Activated CD8-positive, alpha-beta memory T cell treated with anti-CD3 and anti-CD28 coated beads, Interleukin-2, amount 10 ng/mL, durations not matched to agents 7 days and 5 days (primary cell): ENCODE measurements at regions not wholly inside any gene's neighbourhood (a gene's known extent, or its start where the extent isn't known, plus 50 kb on each side); places are given as distances from the start of the nearest gene placed in this dataset.

Source experiments
- ATAC-seq: fragments of 150-1000 bp; cut with Tn5 transposase; one replicate; pipeline ENCODE4 v1.10.0; 2021; ENCODE audit warnings: moderate library complexity
- CTCF ChIA-PET: fragments of 350-600 bp; sonication (Branson Sonifier 250); formaldehyde crosslinking; loops from one replicate; lab custom pipeline; 2021; ENCODE audit warnings: antibody characterized with exemption; lab: Charles Lee
- DNase-seq: peaks from one replicate; pipeline ENCODE4 v3.0.0-alpha.2; 2020
- H3K27ac Mint-ChIP-seq: one replicate; pipeline ENCODE4 v1.8.0; 2021; ENCODE audit warnings: mild to moderate bottlenecking, mixed read lengths
- H3K27me3 Mint-ChIP-seq: one replicate; pipeline ENCODE4 v1.8.0; 2021; ENCODE audit warnings: mixed read lengths
- H3K36me3 Mint-ChIP-seq: one replicate; pipeline ENCODE4 v1.8.0; 2021; ENCODE audit warnings: mild to moderate bottlenecking, mixed read lengths
- H3K4me1 Mint-ChIP-seq: one replicate; pipeline ENCODE4 v1.8.0; 2021; ENCODE audit warnings: mixed read lengths
- H3K4me3 Mint-ChIP-seq: one replicate; pipeline ENCODE4 v1.8.0; 2021; ENCODE audit warnings: mild to moderate bottlenecking, moderate library complexity, mixed read lengths
- H3K9me3 Mint-ChIP-seq: one replicate; pipeline ENCODE4 v1.8.0; 2022; ENCODE audit warnings: low read depth, mixed read lengths

- DNase-seq = no peak
- ATAC-seq = no peak
- Mint-ChIP-seq H3K27me3 (no peaks in the 10 kb centered on the region), H3K36me3 (no peaks in the 10 kb centered on the region), H3K4me3 (no peak overlapping the region), H3K9me3 (peaks cover 2% of the 10 kb centered on the region), H3K4me1 (no peaks in the 10 kb centered on the region), H3K27ac (no peak overlapping the region)
- CTCF ChIA-PET = no interaction called here
These were observed 1044.4 kb upstream of the DIAPH2 start for GRCh38 chrX:95640226-95640625.

GRCh38 chrX:95645738-95646137 is 1038.9 kb upstream of the DIAPH2 start:
- H3K27me3 Mint-ChIP-seq = no peaks in the 10 kb centered on the region
- no peaks in the 10 kb centered on the region for H3K9me3 Mint-ChIP-seq
- no peaks in the 10 kb centered on the region for H3K4me1 Mint-ChIP-seq
- CTCF ChIA-PET = no interaction called here
- H3K4me3 Mint-ChIP-seq = no peak overlapping the region
- DNase-seq (no peak), ATAC-seq (no peak)
- no peak overlapping the region for H3K27ac Mint-ChIP-seq
- H3K36me3 Mint-ChIP-seq = no peaks in the 10 kb centered on the region

GRCh38 chrX:95662200-95662599 is 1022.4 kb upstream of the DIAPH2 start:
- ATAC-seq = no peak
- CTCF ChIA-PET = no interaction called here
- no peak for DNase-seq
- H3K4me3 Mint-ChIP-seq = no peak overlapping the region
- H3K4me1 Mint-ChIP-seq = no peaks in the 10 kb centered on the region
- peaks cover 2% of the 10 kb centered on the region for H3K9me3 Mint-ChIP-seq
- no peak overlapping the region for H3K27ac Mint-ChIP-seq
- H3K36me3 Mint-ChIP-seq = no peaks in the 10 kb centered on the region
- H3K27me3 Mint-ChIP-seq = no peaks in the 10 kb centered on the region

- Mint-ChIP-seq H3K36me3 (no peaks in the 10 kb centered on the region), H3K27me3 (no peaks in the 10 kb centered on the region)
- no peak for ATAC-seq
These were observed 1018.6 kb upstream of the DIAPH2 start for GRCh38 chrX:95666056-95666455.

GRCh38 chrX:95675011-95675410 is 1009.6 kb upstream of the DIAPH2 start:
- no peaks in the 10 kb centered on the region for H3K27me3 Mint-ChIP-seq
- no peak overlapping the region for H3K4me3 Mint-ChIP-seq
- no peaks in the 10 kb centered on the region for H3K4me1 Mint-ChIP-seq
- no peak for ATAC-seq
- H3K9me3 Mint-ChIP-seq = peaks cover 2% of the 10 kb centered on the region
- DNase-seq = no peak
- H3K27ac Mint-ChIP-seq = no peak overlapping the region
- CTCF ChIA-PET = no interaction called here
- no peaks in the 10 kb centered on the region for H3K36me3 Mint-ChIP-seq

More at GRCh38 chrX:95666056-95666455, 1018.6 kb upstream of the DIAPH2 start:
- CTCF ChIA-PET = no interaction called here
- Mint-ChIP-seq H3K4me1 (no peaks in the 10 kb centered on the region), H3K9me3 (peaks cover 2% of the 10 kb centered on the region), H3K27ac (no peak overlapping the region), H3K4me3 (no peak overlapping the region)
- no peak for DNase-seq

GRCh38 chrX:95675794-95676193 is 1008.8 kb upstream of the DIAPH2 start:
- no peak for DNase-seq
- Mint-ChIP-seq H3K9me3 (peaks cover 2% of the 10 kb centered on the region), H3K4me3 (no peak overlapping the region)

GRCh38 chrX:95678679-95679078 is 1006.0 kb upstream of the DIAPH2 start:
- Mint-ChIP-seq H3K36me3 (no peaks in the 10 kb centered on the region), H3K27me3 (no peaks in the 10 kb centered on the region), H3K4me3 (no peak overlapping the region), H3K4me1 (no peaks in the 10 kb centered on the region), H3K27ac (no peak overlapping the region), H3K9me3 (peaks cover 2% of the 10 kb centered on the region)
- CTCF ChIA-PET = no interaction called here
- DNase-seq = no peak
- ATAC-seq = no peak

More at GRCh38 chrX:95675794-95676193, 1008.8 kb upstream of the DIAPH2 start:
- no peak for ATAC-seq
- no peak overlapping the region for H3K27ac Mint-ChIP-seq
- no peaks in the 10 kb centered on the region for H3K4me1 Mint-ChIP-seq
- H3K27me3 Mint-ChIP-seq = no peaks in the 10 kb centered on the region
- no peaks in the 10 kb centered on the region for H3K36me3 Mint-ChIP-seq
- CTCF ChIA-PET = no interaction called here

GRCh38 chrX:95693365-95693764 is 991.3 kb upstream of the DIAPH2 start:
- Mint-ChIP-seq H3K36me3 (no peaks in the 10 kb centered on the region), H3K4me1 (no peaks in the 10 kb centered on the region), H3K27ac (no peak overlapping the region), H3K9me3 (no peaks in the 10 kb centered on the region), H3K27me3 (no peaks in the 10 kb centered on the region), H3K4me3 (no peak overlapping the region)
- ATAC-seq = no peak
- CTCF ChIA-PET = no interaction called here
- DNase-seq = no peak

GRCh38 chrX:95703696-95704095 is 980.9 kb upstream of the DIAPH2 start:
- Mint-ChIP-seq H3K36me3 (no peaks in the 10 kb centered on the region), H3K27ac (no peak overlapping the region), H3K4me3 (no peak overlapping the region), H3K27me3 (no peaks in the 10 kb centered on the region), H3K4me1 (no peaks in the 10 kb centered on the region), H3K9me3 (peaks cover 8% of the 10 kb centered on the region)
- no peak for ATAC-seq
- CTCF ChIA-PET = no interaction called here
- no peak for DNase-seq

GRCh38 chrX:95716841-95717240 is 967.8 kb upstream of the DIAPH2 start:
- no peak for ATAC-seq
- CTCF ChIA-PET = no interaction called here
- Mint-ChIP-seq H3K4me3 (no peak overlapping the region), H3K27ac (no peak overlapping the region), H3K4me1 (no peaks in the 10 kb centered on the region), H3K27me3 (no peaks in the 10 kb centered on the region), H3K36me3 (no peaks in the 10 kb centered on the region), H3K9me3 (no peaks in the 10 kb centered on the region)
- no peak for DNase-seq

- no peak overlapping the region for H3K4me3 Mint-ChIP-seq
- no peaks in the 10 kb centered on the region for H3K9me3 Mint-ChIP-seq
- DNase-seq (no peak), ATAC-seq (no peak)
- no peaks in the 10 kb centered on the region for H3K4me1 Mint-ChIP-seq
- no peaks in the 10 kb centered on the region for H3K27me3 Mint-ChIP-seq
- H3K27ac Mint-ChIP-seq = no peak overlapping the region
- CTCF ChIA-PET = no interaction called here
- no peaks in the 10 kb centered on the region for H3K36me3 Mint-ChIP-seq
These were observed 965.9 kb upstream of the DIAPH2 start for GRCh38 chrX:95718746-95719145.

- Mint-ChIP-seq H3K27me3 (no peaks in the 10 kb centered on the region), H3K27ac (no peak overlapping the region), H3K4me3 (no peak overlapping the region), H3K36me3 (no peaks in the 10 kb centered on the region), H3K9me3 (no peaks in the 10 kb centered on the region), H3K4me1 (no peaks in the 10 kb centered on the region)
- no peak for DNase-seq
- ATAC-seq = no peak
- CTCF ChIA-PET = no interaction called here
These were observed 963.6 kb upstream of the DIAPH2 start for GRCh38 chrX:95721011-95721410.

GRCh38 chrX:95728446-95728845 is 956.2 kb upstream of the DIAPH2 start:
- Mint-ChIP-seq H3K27me3 (no peaks in the 10 kb centered on the region), H3K4me1 (no peaks in the 10 kb centered on the region), H3K4me3 (no peak overlapping the region), H3K9me3 (no peaks in the 10 kb centered on the region), H3K36me3 (no peaks in the 10 kb centered on the region), H3K27ac (no peak overlapping the region)
- DNase-seq (no peak), ATAC-seq (no peak)
- CTCF ChIA-PET = no interaction called here

GRCh38 chrX:95729401-95729800 is 955.2 kb upstream of the DIAPH2 start:
- DNase-seq (no peak), ATAC-seq (no peak)
- H3K27ac Mint-ChIP-seq = no peak overlapping the region
- no peaks in the 10 kb centered on the region for H3K27me3 Mint-ChIP-seq
- no peaks in the 10 kb centered on the region for H3K9me3 Mint-ChIP-seq
- H3K36me3 Mint-ChIP-seq = no peaks in the 10 kb centered on the region
- no peaks in the 10 kb centered on the region for H3K4me1 Mint-ChIP-seq
- no peak overlapping the region for H3K4me3 Mint-ChIP-seq
- CTCF ChIA-PET = no interaction called here

GRCh38 chrX:95733426-95733825 is 951.2 kb upstream of the DIAPH2 start:
- Mint-ChIP-seq H3K4me3 (no peak overlapping the region), H3K27ac (no peak overlapping the region), H3K36me3 (no peaks in the 10 kb centered on the region), H3K4me1 (no peaks in the 10 kb centered on the region), H3K9me3 (peaks cover 2% of the 10 kb centered on the region), H3K27me3 (no peaks in the 10 kb centered on the region)
- CTCF ChIA-PET = no interaction called here
- ATAC-seq (no peak), DNase-seq (no peak)
